ENCODE measurements at regions not wholly inside any gene's neighbourhood (a gene's known extent, or its start where the extent isn't known, plus 50 kb on each side); places are given as distances from the start of the nearest gene placed in this dataset.

DNA sequence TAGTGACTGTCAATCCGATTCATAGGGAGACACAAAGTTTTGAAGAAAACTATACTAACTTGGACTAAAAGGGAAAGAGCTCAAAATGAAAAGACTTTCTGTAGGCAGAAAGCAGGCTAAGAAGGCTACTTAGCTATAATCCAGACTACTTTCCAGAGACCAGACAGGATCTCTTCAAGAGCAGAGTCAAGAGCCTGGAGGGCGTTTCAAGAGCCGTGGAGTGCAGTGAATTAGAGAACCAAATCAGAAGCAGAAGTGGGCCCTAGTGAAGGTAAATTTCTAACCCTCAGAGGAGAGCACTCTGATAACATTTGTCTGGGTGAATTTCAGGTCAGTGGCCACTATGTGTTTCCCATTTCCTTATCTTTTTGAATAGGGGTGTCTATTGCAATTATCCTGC, 76.4 kb downstream of the CGGBP1 start:
- Histone ChIP-seq H3K56ac (ENCODE audit: low read length) (no peak overlapping the region), H3K4me2 (ENCODE audit: low read length) (no peak overlapping the region), H2BK15ac (replicated peaks; ENCODE audit: low read depth) (no peak overlapping the region), H3K79me1 (ENCODE audit: low read length) (no peaks in the 10 kb centered on the region), H4K5ac (ENCODE audit: low read length) (no peak overlapping the region), H4K8ac (ENCODE audit: low read depth, low read length) (no peak overlapping the region), H3K23ac (ENCODE audit: low read length) (no peak overlapping the region), H2AK5ac (ENCODE audit: low read length) (no peak overlapping the region), H3K36me3 (ENCODE audit: control insufficient read depth, insufficient read depth, low read length) (no peaks in the 10 kb centered on the region), H3K27ac (ENCODE audit: low read depth, low read length) (no peak overlapping the region), H3K4ac (ENCODE audit: low read depth, low read length) (no peak overlapping the region), H3K18ac (ENCODE audit: low read length) (no peak overlapping the region), H2BK5ac (ENCODE audit: low read length) (no peak overlapping the region), H3K4me3 (ENCODE audit: low read length) (no peak overlapping the region), H3K9ac (ENCODE audit: low read length) (no peak overlapping the region), H3K27me3 (ENCODE audit: insufficient read depth, low read length, poor library complexity) (no peaks in the 10 kb centered on the region), H2BK120ac (ENCODE audit: low read depth, low read length) (no peak overlapping the region), H3K4me1 (ENCODE audit: control insufficient read depth, low read depth, low read length) (no peaks in the 10 kb centered on the region), H3K79me2 (ENCODE audit: control insufficient read depth, insufficient read depth, low read length) (no peaks in the 10 kb centered on the region)
- no CpG with 5 or more reads among the region's 3 CpGs for WGBS (ENCODE audit: extremely low coverage, insufficient coverage, low lambda C conversion rate)
- DNase-seq, result no peak

DNA sequence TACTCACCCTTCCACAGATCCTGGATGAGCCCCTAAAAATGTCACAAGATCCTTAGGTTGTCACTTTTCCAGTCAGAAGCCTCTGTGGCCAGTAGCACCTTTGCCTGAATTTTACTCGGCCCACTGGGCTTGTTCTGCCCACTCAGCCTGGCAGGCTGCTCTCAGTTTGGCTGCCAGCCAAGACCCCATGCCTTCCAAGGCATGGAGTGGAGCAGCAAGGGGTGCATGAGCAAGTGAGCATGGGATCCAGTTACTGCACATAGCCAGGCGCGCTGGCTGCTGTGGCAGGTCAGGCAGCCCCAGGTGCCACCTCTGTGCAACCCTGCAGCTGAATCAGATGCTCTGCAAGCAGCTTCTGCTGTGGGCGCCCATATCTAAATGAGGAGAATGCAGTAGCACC, 79.3 kb downstream of the CGGBP1 start:
- no peak overlapping the region for H3K4me2 ChIP-seq (ENCODE audit: low read length)
- no peak overlapping the region for H2AK5ac ChIP-seq (ENCODE audit: low read length)
- no peak overlapping the region for H3K27ac ChIP-seq (ENCODE audit: low read depth, low read length)
- H3K23ac ChIP-seq (ENCODE audit: low read length), result no peak overlapping the region
- no peak overlapping the region for H3K4ac ChIP-seq (ENCODE audit: low read depth, low read length)
- no peak overlapping the region for H4K5ac ChIP-seq (ENCODE audit: low read length)
- DNase-seq, result peak; percentile 14
- H3K27me3 ChIP-seq (ENCODE audit: insufficient read depth, low read length, poor library complexity), result no peaks in the 10 kb centered on the region
- H3K56ac ChIP-seq (ENCODE audit: low read length), result no peak overlapping the region
- no peaks in the 10 kb centered on the region for H3K36me3 ChIP-seq (ENCODE audit: control insufficient read depth, insufficient read depth, low read length)
- no peaks in the 10 kb centered on the region for H3K79me1 ChIP-seq (ENCODE audit: low read length)
- WGBS (ENCODE audit: extremely low coverage, insufficient coverage, low lambda C conversion rate), result no CpG with 5 or more reads among the region's 4 CpGs
- no peak overlapping the region for H3K18ac ChIP-seq (ENCODE audit: low read length)
- no peak overlapping the region for H4K8ac ChIP-seq (ENCODE audit: low read depth, low read length)
- no peak overlapping the region for H2BK15ac ChIP-seq (replicated peaks; ENCODE audit: low read depth)
- H2BK120ac ChIP-seq (ENCODE audit: low read depth, low read length), result no peak overlapping the region
- H3K9ac ChIP-seq (ENCODE audit: low read length), result no peak overlapping the region
- no peaks in the 10 kb centered on the region for H3K4me1 ChIP-seq (ENCODE audit: control insufficient read depth, low read depth, low read length)
- H3K4me3 ChIP-seq (ENCODE audit: low read length), result no peak overlapping the region
- no peak overlapping the region for H2BK5ac ChIP-seq (ENCODE audit: low read length)
- H3K79me2 ChIP-seq (ENCODE audit: control insufficient read depth, insufficient read depth, low read length), result no peaks in the 10 kb centered on the region

DNA sequence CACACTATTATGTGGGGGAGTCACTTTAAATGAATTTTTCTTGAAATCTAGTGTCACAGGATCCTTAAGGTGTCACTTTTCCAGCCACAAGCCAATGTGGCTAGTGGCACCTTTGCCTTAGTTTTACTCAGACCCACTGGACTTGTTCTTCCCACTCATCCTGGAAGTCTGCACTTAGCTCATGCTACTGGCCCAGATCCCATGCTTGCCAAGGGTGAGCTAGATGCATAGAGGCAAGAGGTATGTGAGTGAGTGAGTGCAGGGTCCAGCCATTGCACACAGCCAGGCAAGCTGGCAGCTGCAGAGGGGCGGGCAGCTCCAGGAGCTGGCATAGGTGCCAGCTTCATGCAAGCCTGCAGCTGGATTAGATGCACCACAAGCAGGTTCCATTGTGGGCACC, 81.0 kb downstream of the CGGBP1 start:
- Histone ChIP-seq H2BK15ac (replicated peaks; ENCODE audit: low read depth) (no peak overlapping the region), H3K18ac (ENCODE audit: low read length) (no peak overlapping the region), H3K4me3 (ENCODE audit: low read length) (no peak overlapping the region), H3K27ac (ENCODE audit: low read depth, low read length) (no peak overlapping the region), H3K36me3 (ENCODE audit: control insufficient read depth, insufficient read depth, low read length) (no peaks in the 10 kb centered on the region), H2AK5ac (ENCODE audit: low read length) (no peak overlapping the region), H4K8ac (ENCODE audit: low read depth, low read length) (no peak overlapping the region), H3K4ac (ENCODE audit: low read depth, low read length) (no peak overlapping the region), H3K23ac (ENCODE audit: low read length) (no peak overlapping the region), H3K27me3 (ENCODE audit: insufficient read depth, low read length, poor library complexity) (no peaks in the 10 kb centered on the region), H4K5ac (ENCODE audit: low read length) (no peak overlapping the region), H3K79me1 (ENCODE audit: low read length) (no peaks in the 10 kb centered on the region), H2BK5ac (ENCODE audit: low read length) (no peak overlapping the region), H3K9ac (ENCODE audit: low read length) (no peak overlapping the region), H3K4me1 (ENCODE audit: control insufficient read depth, low read depth, low read length) (no peaks in the 10 kb centered on the region), H3K56ac (ENCODE audit: low read length) (no peak overlapping the region), H3K4me2 (ENCODE audit: low read length) (no peak overlapping the region), H3K79me2 (ENCODE audit: control insufficient read depth, insufficient read depth, low read length) (no peaks in the 10 kb centered on the region), H2BK120ac (ENCODE audit: low read depth, low read length) (no peak overlapping the region)
- WGBS (ENCODE audit: extremely low coverage, insufficient coverage, low lambda C conversion rate), result no CpG with 5 or more reads among the region's 1 CpG
- no peak for DNase-seq

DNA sequence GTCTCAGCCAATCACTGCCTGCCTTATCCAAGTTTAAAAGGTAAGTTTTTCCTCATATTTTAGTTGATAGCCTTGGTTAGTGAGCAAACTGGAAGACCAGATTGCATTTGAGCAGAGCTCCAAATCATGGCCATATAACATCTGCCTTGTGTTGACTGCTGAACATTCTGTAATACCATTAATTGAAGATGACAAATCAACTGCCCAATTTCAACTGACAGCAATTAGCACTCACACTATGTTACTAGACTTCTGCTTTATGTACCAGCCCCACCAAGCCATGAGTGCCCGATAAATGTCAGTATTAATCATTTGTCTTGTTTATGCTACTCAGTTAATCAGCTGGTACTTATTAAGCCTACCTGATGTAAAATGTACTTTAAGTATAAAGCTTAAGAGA, 83.1 kb downstream of the CGGBP1 start:
- no peak overlapping the region for H3K56ac ChIP-seq (ENCODE audit: low read length)
- no peaks in the 10 kb centered on the region for H3K27me3 ChIP-seq (ENCODE audit: insufficient read depth, low read length, poor library complexity)
- H3K36me3 ChIP-seq (ENCODE audit: control insufficient read depth, insufficient read depth, low read length), result no peaks in the 10 kb centered on the region
- no peak overlapping the region for H3K4me3 ChIP-seq (ENCODE audit: low read length)
- no peak overlapping the region for H3K18ac ChIP-seq (ENCODE audit: low read length)
- no CpG with 5 or more reads among the region's 1 CpG for WGBS (ENCODE audit: extremely low coverage, insufficient coverage, low lambda C conversion rate)
- H4K8ac ChIP-seq (ENCODE audit: low read depth, low read length), result no peak overlapping the region
- no peak overlapping the region for H2AK5ac ChIP-seq (ENCODE audit: low read length)
- H3K23ac ChIP-seq (ENCODE audit: low read length), result no peak overlapping the region
- H2BK15ac ChIP-seq (replicated peaks; ENCODE audit: low read depth), result no peak overlapping the region
- no peaks in the 10 kb centered on the region for H3K79me2 ChIP-seq (ENCODE audit: control insufficient read depth, insufficient read depth, low read length)
- no peak overlapping the region for H2BK120ac ChIP-seq (ENCODE audit: low read depth, low read length)
- H3K9ac ChIP-seq (ENCODE audit: low read length), result no peak overlapping the region
- no peak overlapping the region for H3K4ac ChIP-seq (ENCODE audit: low read depth, low read length)
- H4K5ac ChIP-seq (ENCODE audit: low read length), result no peak overlapping the region
- DNase-seq, result no peak
- H3K4me2 ChIP-seq (ENCODE audit: low read length), result no peak overlapping the region
- no peaks in the 10 kb centered on the region for H3K79me1 ChIP-seq (ENCODE audit: low read length)
- no peak overlapping the region for H3K27ac ChIP-seq (ENCODE audit: low read depth, low read length)
- no peaks in the 10 kb centered on the region for H3K4me1 ChIP-seq (ENCODE audit: control insufficient read depth, low read depth, low read length)
- no peak overlapping the region for H2BK5ac ChIP-seq (ENCODE audit: low read length)

DNA sequence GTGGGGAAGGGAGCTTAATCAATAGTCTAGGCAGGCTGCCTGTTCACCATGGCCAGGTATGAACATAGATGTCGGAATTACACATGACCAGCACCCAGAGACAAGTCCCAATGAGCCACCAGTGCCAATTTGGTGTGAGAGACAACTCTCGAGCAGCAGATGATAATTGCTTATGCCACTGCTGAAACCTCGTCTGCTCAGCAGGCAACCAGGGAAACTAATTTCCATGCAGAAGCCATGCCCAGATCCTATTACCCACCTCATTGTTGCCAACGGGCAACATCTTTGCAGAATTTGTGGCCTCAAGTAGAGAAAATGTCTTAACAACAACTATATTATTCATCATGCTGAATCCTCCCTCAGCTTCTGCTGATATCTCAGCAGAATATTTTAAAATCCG, 84.9 kb downstream of the CGGBP1 start:
- no peak overlapping the region for H3K18ac ChIP-seq (ENCODE audit: low read length)
- WGBS (ENCODE audit: extremely low coverage, insufficient coverage, low lambda C conversion rate), result no CpG with 5 or more reads among the region's 5 CpGs

DNA sequence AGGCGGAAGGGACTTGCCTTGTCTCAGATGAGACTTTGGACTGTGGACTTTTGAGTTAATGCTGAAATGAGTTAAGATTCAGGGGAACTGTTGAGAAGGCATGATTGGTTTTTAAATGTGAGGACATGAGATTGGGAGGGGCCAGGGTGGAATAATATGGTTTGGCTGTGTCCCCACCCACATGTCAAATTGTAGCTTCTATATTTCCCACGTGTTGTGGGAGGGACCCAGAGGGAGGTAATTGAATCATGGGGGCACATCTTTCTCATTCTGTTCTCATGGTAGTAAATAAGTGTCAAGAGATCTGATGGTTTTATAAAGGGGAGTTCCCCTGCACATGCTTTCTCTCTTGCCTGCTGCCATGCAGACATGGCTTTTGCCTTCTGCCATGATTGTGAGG, 89.2 kb downstream of the CGGBP1 start:
- H4K8ac ChIP-seq (ENCODE audit: low read depth, low read length), result no peak overlapping the region

More for the DNA sequence above, 84.9 kb downstream of the CGGBP1 start:
- H3K23ac ChIP-seq (ENCODE audit: low read length), result no peak overlapping the region
- no peak overlapping the region for H4K8ac ChIP-seq (ENCODE audit: low read depth, low read length)
- H3K79me2 ChIP-seq (ENCODE audit: control insufficient read depth, insufficient read depth, low read length), result no peaks in the 10 kb centered on the region
- H3K9ac ChIP-seq (ENCODE audit: low read length), result no peak overlapping the region
- DNase-seq, result no peak
- no peak overlapping the region for H2BK120ac ChIP-seq (ENCODE audit: low read depth, low read length)
- H3K36me3 ChIP-seq (ENCODE audit: control insufficient read depth, insufficient read depth, low read length), result no peaks in the 10 kb centered on the region
- H3K79me1 ChIP-seq (ENCODE audit: low read length), result no peaks in the 10 kb centered on the region
- no peak overlapping the region for H3K4me2 ChIP-seq (ENCODE audit: low read length)
- no peak overlapping the region for H4K5ac ChIP-seq (ENCODE audit: low read length)
- H3K27ac ChIP-seq (ENCODE audit: low read depth, low read length), result no peak overlapping the region
- no peaks in the 10 kb centered on the region for H3K4me1 ChIP-seq (ENCODE audit: control insufficient read depth, low read depth, low read length)
- no peak overlapping the region for H2AK5ac ChIP-seq (ENCODE audit: low read length)
- H3K56ac ChIP-seq (ENCODE audit: low read length), result no peak overlapping the region
- no peak overlapping the region for H3K4ac ChIP-seq (ENCODE audit: low read depth, low read length)
- H2BK5ac ChIP-seq (ENCODE audit: low read length), result no peak overlapping the region
- no peak overlapping the region for H2BK15ac ChIP-seq (replicated peaks; ENCODE audit: low read depth)
- H3K27me3 ChIP-seq (ENCODE audit: insufficient read depth, low read length, poor library complexity), result no peaks in the 10 kb centered on the region
- no peak overlapping the region for H3K4me3 ChIP-seq (ENCODE audit: low read length)

More for the DNA sequence above, 89.2 kb downstream of the CGGBP1 start:
- no CpG with 5 or more reads among the region's 2 CpGs for WGBS (ENCODE audit: extremely low coverage, insufficient coverage, low lambda C conversion rate)
- H3K23ac ChIP-seq (ENCODE audit: low read length), result no peak overlapping the region
- no peaks in the 10 kb centered on the region for H3K79me2 ChIP-seq (ENCODE audit: control insufficient read depth, insufficient read depth, low read length)
- no peak overlapping the region for H2BK5ac ChIP-seq (ENCODE audit: low read length)
- H3K18ac ChIP-seq (ENCODE audit: low read length), result no peak overlapping the region
- H3K4me1 ChIP-seq (ENCODE audit: control insufficient read depth, low read depth, low read length), result no peaks in the 10 kb centered on the region
- no peaks in the 10 kb centered on the region for H3K79me1 ChIP-seq (ENCODE audit: low read length)
- no peak overlapping the region for H3K4me3 ChIP-seq (ENCODE audit: low read length)
- no peak overlapping the region for H4K5ac ChIP-seq (ENCODE audit: low read length)
- H2BK120ac ChIP-seq (ENCODE audit: low read depth, low read length), result no peak overlapping the region
- no peak overlapping the region for H3K4ac ChIP-seq (ENCODE audit: low read depth, low read length)
- H3K27ac ChIP-seq (ENCODE audit: low read depth, low read length), result no peak overlapping the region
- no peaks in the 10 kb centered on the region for H3K27me3 ChIP-seq (ENCODE audit: insufficient read depth, low read length, poor library complexity)
- no peak overlapping the region for H2BK15ac ChIP-seq (replicated peaks; ENCODE audit: low read depth)
- DNase-seq, result no peak
- no peak overlapping the region for H3K4me2 ChIP-seq (ENCODE audit: low read length)
- no peak overlapping the region for H3K9ac ChIP-seq (ENCODE audit: low read length)
- no peak overlapping the region for H2AK5ac ChIP-seq (ENCODE audit: low read length)
- no peaks in the 10 kb centered on the region for H3K36me3 ChIP-seq (ENCODE audit: control insufficient read depth, insufficient read depth, low read length)
- no peak overlapping the region for H3K56ac ChIP-seq (ENCODE audit: low read length)
